ENCODE measurements at regions not wholly inside any gene's neighbourhood (a gene's known extent, or its start where the extent isn't known, plus 50 kb on each side); places are given as distances from the start of the nearest gene placed in this dataset.

DNA sequence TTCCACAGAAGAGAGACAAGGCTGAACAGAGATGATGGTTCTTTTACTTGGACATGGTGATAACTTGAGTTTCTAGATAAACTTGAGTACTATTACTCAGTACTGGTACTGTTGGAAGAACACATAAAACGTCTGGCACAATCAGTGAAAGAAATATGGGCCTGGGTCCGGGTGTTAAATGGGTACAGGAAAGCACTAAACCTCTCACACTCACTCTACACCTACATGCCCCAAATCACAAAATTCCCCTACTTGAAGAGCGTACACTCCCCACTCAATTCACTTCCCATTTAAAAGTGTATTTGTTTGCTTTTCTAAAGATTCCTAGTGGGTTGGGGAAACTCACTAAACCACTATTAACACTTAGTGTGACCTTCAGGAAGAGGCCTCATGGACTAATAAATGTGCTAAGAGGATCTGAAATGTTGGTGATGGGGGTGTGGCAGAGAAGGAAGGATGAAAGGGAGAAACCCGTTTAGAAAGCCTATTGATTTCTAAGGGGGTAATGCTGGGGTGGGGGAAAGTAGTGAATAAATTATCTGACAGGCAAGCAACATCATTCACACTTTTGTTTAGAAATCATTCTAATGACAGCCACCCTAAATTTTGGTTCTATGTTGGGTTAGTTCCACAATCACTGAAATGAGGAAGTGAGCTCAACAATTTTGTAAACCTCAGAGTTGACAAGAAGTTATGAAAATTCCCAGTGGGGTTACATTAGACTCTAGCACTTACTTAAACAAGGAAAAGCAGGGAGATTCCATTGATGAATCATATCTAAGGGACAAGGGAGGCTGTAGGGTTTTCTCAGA lies 222.6 kb upstream of the MARCKS start (continued):
- TF ChIP-seq, protein P1, sequence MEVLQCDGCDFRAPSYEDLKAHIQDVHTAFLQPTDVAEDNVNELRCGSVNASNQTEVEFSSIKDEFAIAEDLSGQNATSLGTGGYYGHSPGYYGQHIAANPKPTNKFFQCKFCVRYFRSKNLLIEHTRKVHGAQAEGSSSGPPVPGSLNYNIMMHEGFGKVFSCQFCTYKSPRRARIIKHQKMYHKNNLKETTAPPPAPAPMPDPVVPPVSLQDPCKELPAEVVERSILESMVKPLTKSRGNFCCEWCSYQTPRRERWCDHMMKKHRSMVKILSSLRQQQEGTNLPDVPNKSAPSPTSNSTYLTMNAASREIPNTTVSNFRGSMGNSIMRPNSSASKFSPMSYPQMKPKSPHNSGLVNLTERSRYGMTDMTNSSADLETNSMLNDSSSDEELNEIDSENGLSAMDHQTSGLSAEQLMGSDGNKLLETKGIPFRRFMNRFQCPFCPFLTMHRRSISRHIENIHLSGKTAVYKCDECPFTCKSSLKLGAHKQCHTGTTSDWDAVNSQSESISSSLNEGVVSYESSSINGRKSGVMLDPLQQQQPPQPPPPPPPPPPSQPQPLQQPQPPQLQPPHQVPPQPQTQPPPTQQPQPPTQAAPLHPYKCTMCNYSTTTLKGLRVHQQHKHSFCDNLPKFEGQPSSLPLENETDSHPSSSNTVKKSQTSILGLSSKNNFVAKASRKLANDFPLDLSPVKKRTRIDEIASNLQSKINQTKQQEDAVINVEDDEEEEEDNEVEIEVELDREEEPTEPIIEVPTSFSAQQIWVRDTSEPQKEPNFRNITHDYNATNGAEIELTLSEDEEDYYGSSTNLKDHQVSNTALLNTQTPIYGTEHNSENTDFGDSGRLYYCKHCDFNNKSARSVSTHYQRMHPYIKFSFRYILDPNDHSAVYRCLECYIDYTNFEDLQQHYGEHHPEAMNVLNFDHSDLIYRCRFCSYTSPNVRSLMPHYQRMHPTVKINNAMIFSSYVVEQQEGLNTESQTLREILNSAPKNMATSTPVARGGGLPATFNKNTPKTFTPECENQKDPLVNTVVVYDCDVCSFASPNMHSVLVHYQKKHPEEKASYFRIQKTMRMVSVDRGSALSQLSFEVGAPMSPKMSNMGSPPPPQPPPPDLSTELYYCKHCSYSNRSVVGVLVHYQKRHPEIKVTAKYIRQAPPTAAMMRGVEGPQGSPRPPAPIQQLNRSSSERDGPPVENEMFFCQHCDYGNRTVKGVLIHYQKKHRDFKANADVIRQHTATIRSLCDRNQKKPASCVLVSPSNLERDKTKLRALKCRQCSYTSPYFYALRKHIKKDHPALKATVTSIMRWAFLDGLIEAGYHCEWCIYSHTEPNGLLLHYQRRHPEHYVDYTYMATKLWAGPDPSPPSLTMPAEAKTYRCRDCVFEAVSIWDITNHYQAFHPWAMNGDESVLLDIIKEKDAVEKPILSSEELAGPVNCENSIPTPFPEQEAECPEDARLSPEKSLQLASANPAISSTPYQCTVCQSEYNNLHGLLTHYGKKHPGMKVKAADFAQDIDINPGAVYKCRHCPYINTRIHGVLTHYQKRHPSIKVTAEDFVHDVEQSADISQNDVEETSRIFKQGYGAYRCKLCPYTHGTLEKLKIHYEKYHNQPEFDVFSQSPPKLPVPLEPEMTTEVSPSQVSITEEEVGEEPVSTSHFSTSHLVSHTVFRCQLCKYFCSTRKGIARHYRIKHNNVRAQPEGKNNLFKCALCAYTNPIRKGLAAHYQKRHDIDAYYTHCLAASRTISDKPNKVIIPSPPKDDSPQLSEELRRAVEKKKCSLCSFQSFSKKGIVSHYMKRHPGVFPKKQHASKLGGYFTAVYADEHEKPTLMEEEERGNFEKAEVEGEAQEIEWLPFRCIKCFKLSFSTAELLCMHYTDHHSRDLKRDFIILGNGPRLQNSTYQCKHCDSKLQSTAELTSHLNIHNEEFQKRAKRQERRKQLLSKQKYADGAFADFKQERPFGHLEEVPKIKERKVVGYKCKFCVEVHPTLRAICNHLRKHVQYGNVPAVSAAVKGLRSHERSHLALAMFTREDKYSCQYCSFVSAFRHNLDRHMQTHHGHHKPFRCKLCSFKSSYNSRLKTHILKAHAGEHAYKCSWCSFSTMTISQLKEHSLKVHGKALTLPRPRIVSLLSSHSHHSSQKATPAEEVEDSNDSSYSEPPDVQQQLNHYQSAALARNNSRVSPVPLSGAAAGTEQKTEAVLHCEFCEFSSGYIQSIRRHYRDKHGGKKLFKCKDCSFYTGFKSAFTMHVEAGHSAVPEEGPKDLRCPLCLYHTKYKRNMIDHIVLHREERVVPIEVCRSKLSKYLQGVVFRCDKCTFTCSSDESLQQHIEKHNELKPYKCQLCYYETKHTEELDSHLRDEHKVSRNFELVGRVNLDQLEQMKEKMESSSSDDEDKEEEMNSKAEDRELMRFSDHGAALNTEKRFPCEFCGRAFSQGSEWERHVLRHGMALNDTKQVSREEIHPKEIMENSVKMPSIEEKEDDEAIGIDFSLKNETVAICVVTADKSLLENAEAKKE (CRISPR knock-in tag; IDR thresholded peaks at IDR 0.05): no peak
- TF ChIP-seq STAT1 (IDR thresholded peaks at IDR 0.05; ENCODE audit: unreplicated experiment) (no peak), ZNF114 (CRISPR knock-in tag; IDR thresholded peaks at IDR 0.05) (no peak), ZNF331 (CRISPR knock-in tag; IDR thresholded peaks at IDR 0.05; ENCODE audit: low read depth) (no peak), JUNB (IDR thresholded peaks at IDR 0.05; ENCODE audit: unreplicated experiment) (no peak)
- TF ChIP-seq, protein P2, sequence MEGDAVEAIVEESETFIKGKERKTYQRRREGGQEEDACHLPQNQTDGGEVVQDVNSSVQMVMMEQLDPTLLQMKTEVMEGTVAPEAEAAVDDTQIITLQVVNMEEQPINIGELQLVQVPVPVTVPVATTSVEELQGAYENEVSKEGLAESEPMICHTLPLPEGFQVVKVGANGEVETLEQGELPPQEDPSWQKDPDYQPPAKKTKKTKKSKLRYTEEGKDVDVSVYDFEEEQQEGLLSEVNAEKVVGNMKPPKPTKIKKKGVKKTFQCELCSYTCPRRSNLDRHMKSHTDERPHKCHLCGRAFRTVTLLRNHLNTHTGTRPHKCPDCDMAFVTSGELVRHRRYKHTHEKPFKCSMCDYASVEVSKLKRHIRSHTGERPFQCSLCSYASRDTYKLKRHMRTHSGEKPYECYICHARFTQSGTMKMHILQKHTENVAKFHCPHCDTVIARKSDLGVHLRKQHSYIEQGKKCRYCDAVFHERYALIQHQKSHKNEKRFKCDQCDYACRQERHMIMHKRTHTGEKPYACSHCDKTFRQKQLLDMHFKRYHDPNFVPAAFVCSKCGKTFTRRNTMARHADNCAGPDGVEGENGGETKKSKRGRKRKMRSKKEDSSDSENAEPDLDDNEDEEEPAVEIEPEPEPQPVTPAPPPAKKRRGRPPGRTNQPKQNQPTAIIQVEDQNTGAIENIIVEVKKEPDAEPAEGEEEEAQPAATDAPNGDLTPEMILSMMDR (conservative IDR thresholded peaks at IDR 0.05; ENCODE audit: low read depth in 2 of 2): no peak
- TF ChIP-seq, protein P3, sequence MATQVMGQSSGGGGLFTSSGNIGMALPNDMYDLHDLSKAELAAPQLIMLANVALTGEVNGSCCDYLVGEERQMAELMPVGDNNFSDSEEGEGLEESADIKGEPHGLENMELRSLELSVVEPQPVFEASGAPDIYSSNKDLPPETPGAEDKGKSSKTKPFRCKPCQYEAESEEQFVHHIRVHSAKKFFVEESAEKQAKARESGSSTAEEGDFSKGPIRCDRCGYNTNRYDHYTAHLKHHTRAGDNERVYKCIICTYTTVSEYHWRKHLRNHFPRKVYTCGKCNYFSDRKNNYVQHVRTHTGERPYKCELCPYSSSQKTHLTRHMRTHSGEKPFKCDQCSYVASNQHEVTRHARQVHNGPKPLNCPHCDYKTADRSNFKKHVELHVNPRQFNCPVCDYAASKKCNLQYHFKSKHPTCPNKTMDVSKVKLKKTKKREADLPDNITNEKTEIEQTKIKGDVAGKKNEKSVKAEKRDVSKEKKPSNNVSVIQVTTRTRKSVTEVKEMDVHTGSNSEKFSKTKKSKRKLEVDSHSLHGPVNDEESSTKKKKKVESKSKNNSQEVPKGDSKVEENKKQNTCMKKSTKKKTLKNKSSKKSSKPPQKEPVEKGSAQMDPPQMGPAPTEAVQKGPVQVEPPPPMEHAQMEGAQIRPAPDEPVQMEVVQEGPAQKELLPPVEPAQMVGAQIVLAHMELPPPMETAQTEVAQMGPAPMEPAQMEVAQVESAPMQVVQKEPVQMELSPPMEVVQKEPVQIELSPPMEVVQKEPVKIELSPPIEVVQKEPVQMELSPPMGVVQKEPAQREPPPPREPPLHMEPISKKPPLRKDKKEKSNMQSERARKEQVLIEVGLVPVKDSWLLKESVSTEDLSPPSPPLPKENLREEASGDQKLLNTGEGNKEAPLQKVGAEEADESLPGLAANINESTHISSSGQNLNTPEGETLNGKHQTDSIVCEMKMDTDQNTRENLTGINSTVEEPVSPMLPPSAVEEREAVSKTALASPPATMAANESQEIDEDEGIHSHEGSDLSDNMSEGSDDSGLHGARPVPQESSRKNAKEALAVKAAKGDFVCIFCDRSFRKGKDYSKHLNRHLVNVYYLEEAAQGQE (IDR thresholded peaks at IDR 0.05; ENCODE audit: unreplicated experiment): no peak
